Mucosa of descending colon (tissue), 3 donors: ENCODE measurements at regions not wholly inside any gene's neighbourhood (a gene's known extent, or its start where the extent isn't known, plus 50 kb on each side); places are given as distances from the start of the nearest gene placed in this dataset.
A peak's percentile ranks its signal among the peaks of the same experiment; 100 is the strongest.

Experiments
- ATAC-seq: fragments of 200-7000 bp; cut with Tn5 transposase; one replicate; pipeline ENCODE4 v1.9.1; 2020; ENCODE audit warnings: mild to moderate bottlenecking, moderate library complexity
- DNase-seq, 3 donors: peaks; one replicate each; pipeline ENCODE4 v3.0.0-alpha.2; 2020
- H3K36me3 ChIP-seq: fragments of 200-600 bp; one replicate; pipeline ENCODE4 v1.8.0; 2021; ENCODE audit warnings: low read depth, mild to moderate bottlenecking
- H3K4me1 ChIP-seq: fragments of 200-600 bp; one replicate; pipeline ENCODE4 v1.8.0; 2021; ENCODE audit warnings: low read depth, mild to moderate bottlenecking
- H3K4me3 ChIP-seq: fragments of 200-600 bp; one replicate; pipeline ENCODE4 v1.8.0; 2021; ENCODE audit warnings: mild to moderate bottlenecking
- H3K9me3 ChIP-seq: fragments of 200-600 bp; one replicate; pipeline ENCODE4 v1.8.0; 2021; ENCODE audit warnings: mild to moderate bottlenecking
- CTCF ChIP-seq: fragments of 200-600 bp; IDR thresholded peaks from one replicate; pipeline ENCODE4 v1.8.0; 2022; ENCODE audit warnings: antibody characterized with exemption, mild to moderate bottlenecking
- intact Hi-C, 2 donors: fragments of 100-400 bp; cut with DNase I in 1 of 2; cut with micrococcal nuclease in 1 of 2; formaldehyde crosslinking; loops; one replicate each; pipeline versions ENCODE4 v1.11.0 to v1.11.1; 2022; cut with DNase I, micrococcal nuclease
- donor health status: DM: no; HTN: no; CAD: no; lungs with moderate emphysema.
- donor health status: DM: no; HTN: no; CAD: no.
- donor health status: DM: no; HTN: yes; CAD: no.

GRCh38 chr7:130881091-130881798 is 147.2 kb upstream of the KLF14 start:
- DNase-seq = no peak
- H3K4me1 ChIP-seq = peaks cover 6% of the 10 kb centered on the region
- H3K36me3 ChIP-seq = no peaks in the 10 kb centered on the region
- no peak for TF ChIP-seq CTCF
- H3K9me3 ChIP-seq = no peaks in the 10 kb centered on the region
- intact Hi-C loops = no loop called here
- no peak overlapping the region for H3K4me3 ChIP-seq
- no peak for ATAC-seq

GRCh38 chr7:130881799-130882141 is 147.8 kb upstream of the KLF14 start:
- Histone ChIP-seq H3K9me3 (no peaks in the 10 kb centered on the region), H3K4me3 (no peak overlapping the region), H3K36me3 (no peaks in the 10 kb centered on the region), H3K4me1 (peaks cover 12% of the 10 kb centered on the region)
- ATAC-seq (no peak), DNase-seq (no peak)
- intact Hi-C loops = no loop called here
- TF ChIP-seq CTCF = no peak

- DNase-seq (no peak), ATAC-seq (no peak)
- Histone ChIP-seq H3K4me1 (peaks cover 18% of the 10 kb centered on the region), H3K9me3 (no peaks in the 10 kb centered on the region), H3K4me3 (no peak overlapping the region), H3K36me3 (no peaks in the 10 kb centered on the region)
- intact Hi-C loops = no loop called here
- TF ChIP-seq CTCF = no peak
Observed at GRCh38 chr7:130882396-130882795, 148.4 kb upstream of the KLF14 start.

- Histone ChIP-seq H3K4me1 (peaks cover 32% of the 10 kb centered on the region), H3K36me3 (no peaks in the 10 kb centered on the region)
Observed at GRCh38 chr7:130883928-130884327, 149.9 kb upstream of the KLF14 start.

GRCh38 chr7:130884437-130885417 is 150.7 kb upstream of the KLF14 start:
- DNase-seq (peak in 1 of 3 donors; percentile 44), ATAC-seq (peak; percentile 57)
- no peak for TF ChIP-seq CTCF
- Histone ChIP-seq H3K4me3 (no peak overlapping the region), H3K4me1 (peaks cover 35% of the 10 kb centered on the region), H3K36me3 (no peaks in the 10 kb centered on the region), H3K9me3 (no peaks in the 10 kb centered on the region)
- intact Hi-C loops = no loop called here

More at GRCh38 chr7:130883928-130884327, 149.9 kb upstream of the KLF14 start:
- no peak for DNase-seq
- Histone ChIP-seq H3K4me3 (no peak overlapping the region), H3K9me3 (no peaks in the 10 kb centered on the region)
- intact Hi-C loops = no loop called here
- no peak for TF ChIP-seq CTCF
- ATAC-seq = no peak
